ENCODE measurements at regions not wholly inside any gene's neighbourhood (a gene's known extent, or its start where the extent isn't known, plus 50 kb on each side); places are given as distances from the start of the nearest gene placed in this dataset.

- TF ChIP-seq POLR2A (IDR thresholded peaks at IDR 0.05; ENCODE audit: low read length) (no peak), GATA1 (IDR thresholded peaks at IDR 0.05; ENCODE audit: low read depth, low read length) (no peak)
These were observed 984.5 kb upstream of the CDH18 start for GRCh38 chr5:20972419-20972925.
